Fibroblast of lung (primary cell): ENCODE measurements at regions not wholly inside any gene's neighbourhood (a gene's known extent, or its start where the extent isn't known, plus 50 kb on each side); places are given as distances from the start of the nearest gene placed in this dataset.

Experiments used
- DNase-seq, 2 donors: peaks; one replicate each; pipeline versions ENCODE4 v3.0.0 to v3.0.0-alpha.2; 2010; ENCODE audit warnings: low read depth in 2 of 2
- H2AFZ ChIP-seq: 2 replicates; pipeline ENCODE4 v1.5.1; 2012; ENCODE audit warnings: low read length, control low read depth, inconsistent platforms
- H3K27ac ChIP-seq: 2 replicates; pipeline ENCODE4 v1.5.1; 2011; ENCODE audit warnings: low read length, control low read depth; ENCODE audit not compliant: insufficient read depth
- H3K27me3 ChIP-seq: 2 replicates; pipeline ENCODE4 v1.5.1; 2011; ENCODE audit warnings: mild to moderate bottlenecking, low read length; ENCODE audit not compliant: control insufficient read depth, insufficient read depth
- H3K36me3 ChIP-seq: 2 replicates; pipeline ENCODE4 v1.5.1; 2011; ENCODE audit warnings: low read length; ENCODE audit not compliant: control insufficient read depth, insufficient read depth
- H3K4me1 ChIP-seq: 2 replicates; pipeline ENCODE4 v1.5.1; 2011; ENCODE audit warnings: low read length; ENCODE audit not compliant: control insufficient read depth, insufficient read depth; ENCODE audit errors: extremely low read depth
- H3K4me2 ChIP-seq: 2 replicates; pipeline ENCODE4 v1.5.1; 2011; ENCODE audit warnings: low read length, control low read depth; ENCODE audit not compliant: insufficient read depth; ENCODE audit errors: extremely low read depth
- H3K4me3 ChIP-seq, 4 experiments: fragments of 200-600 bp in 1 of 4; sonication (generic) in 1 of 4; replicated peaks in 1 of 4; 2 replicates each; pipeline ENCODE4 v1.5.1; 2011 to 2016; ENCODE audit warnings: low read length in 4 of 4, low read depth in 3 of 4, mild to moderate bottlenecking in 3 of 4, control low read depth in 2 of 4, inconsistent platforms in 1 of 4, mixed read lengths in 1 of 4; ENCODE audit not compliant: insufficient read depth in 1 of 4; ENCODE audit errors: control extremely low read depth in 1 of 4
- H3K79me2 ChIP-seq: 2 replicates; pipeline ENCODE4 v1.5.1; 2012; ENCODE audit warnings: mild to moderate bottlenecking, low read length, inconsistent platforms; ENCODE audit not compliant: control insufficient read depth, insufficient read depth
- H3K9ac ChIP-seq: 2 replicates; pipeline ENCODE4 v1.5.1; 2011; ENCODE audit warnings: mild to moderate bottlenecking, low read length, control low read depth; ENCODE audit not compliant: insufficient read depth
- H3K9me3 ChIP-seq: 2 replicates; pipeline ENCODE4 v1.5.1; 2012; ENCODE audit warnings: low read depth, low read length; ENCODE audit not compliant: control insufficient read depth, insufficient read depth
- H4K20me1 ChIP-seq: 2 replicates; pipeline ENCODE4 v1.5.1; 2011; ENCODE audit warnings: low read length; ENCODE audit not compliant: control insufficient read depth, insufficient read depth; ENCODE audit errors: extremely low read depth
- EZH2 ChIP-seq: IDR thresholded peaks from 2 replicates; pipeline ENCODE4 v1.5.1; 2012; ENCODE audit warnings: low read length, control low read depth, mild to moderate bottlenecking; ENCODE audit errors: missing control alignments
- TF ChIP-seq, protein P1 (sequence below), 2 donors: IDR thresholded peaks in 1 of 2; conservative IDR thresholded peaks in 1 of 2; 1 replicate in 1 of 2; 2 replicates in 1 of 2; pipeline ENCODE4 v1.5.1; 2011 to 2012; ENCODE audit warnings: low read length in 2 of 2, control low read depth in 1 of 2, inconsistent platforms in 1 of 2, low read depth in 1 of 2, mild to moderate bottlenecking in 1 of 2

DNA sequence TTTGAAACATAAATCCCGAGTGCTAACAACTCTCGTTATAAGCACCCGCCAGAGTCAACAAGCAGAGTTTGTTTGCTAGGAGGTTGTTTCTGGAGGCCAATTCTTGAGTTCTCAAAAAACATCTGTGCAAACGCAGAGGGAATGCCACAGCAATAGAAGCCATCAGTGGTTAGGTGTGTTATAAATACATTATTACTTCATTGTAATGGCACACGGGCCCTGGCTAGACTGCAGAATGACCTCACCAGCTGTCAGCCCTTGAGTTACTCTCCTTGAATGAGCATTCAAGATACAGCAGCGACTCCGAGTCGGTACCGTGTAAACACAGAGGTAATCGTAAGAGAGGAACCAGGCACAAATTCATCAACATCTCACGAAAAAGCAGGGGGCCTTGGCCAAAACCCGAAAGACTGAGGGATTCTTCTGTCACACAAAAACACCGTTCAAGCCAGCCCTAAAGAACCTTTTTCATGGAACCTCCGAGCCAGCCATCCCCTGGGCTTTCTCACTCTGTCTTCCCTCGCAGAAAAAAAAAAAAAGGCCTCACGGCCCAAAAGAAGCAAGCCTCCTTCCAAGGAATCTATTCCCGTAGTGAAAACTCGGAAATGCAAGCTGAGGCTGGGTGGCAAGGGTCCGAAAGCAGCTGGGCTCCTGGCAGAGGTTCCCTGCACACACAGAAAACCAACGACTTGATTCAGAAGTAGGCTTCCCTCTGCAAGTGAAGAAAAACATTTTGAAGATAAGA is 133.7 kb upstream of the MEIS1 start:
- DNase-seq: peak; percentile 22 to 60
- no peak overlapping the region for H3K27ac ChIP-seq
- no peaks in the 10 kb centered on the region for H3K79me2 ChIP-seq
- H3K36me3 ChIP-seq: no peaks in the 10 kb centered on the region
- H3K4me2 ChIP-seq: peak overlapping the region; percentile 44
- no peaks in the 10 kb centered on the region for H4K20me1 ChIP-seq
- H3K9me3 ChIP-seq: no peaks in the 10 kb centered on the region
- no peak overlapping the region for H2AFZ ChIP-seq
- TF ChIP-seq, protein P1, sequence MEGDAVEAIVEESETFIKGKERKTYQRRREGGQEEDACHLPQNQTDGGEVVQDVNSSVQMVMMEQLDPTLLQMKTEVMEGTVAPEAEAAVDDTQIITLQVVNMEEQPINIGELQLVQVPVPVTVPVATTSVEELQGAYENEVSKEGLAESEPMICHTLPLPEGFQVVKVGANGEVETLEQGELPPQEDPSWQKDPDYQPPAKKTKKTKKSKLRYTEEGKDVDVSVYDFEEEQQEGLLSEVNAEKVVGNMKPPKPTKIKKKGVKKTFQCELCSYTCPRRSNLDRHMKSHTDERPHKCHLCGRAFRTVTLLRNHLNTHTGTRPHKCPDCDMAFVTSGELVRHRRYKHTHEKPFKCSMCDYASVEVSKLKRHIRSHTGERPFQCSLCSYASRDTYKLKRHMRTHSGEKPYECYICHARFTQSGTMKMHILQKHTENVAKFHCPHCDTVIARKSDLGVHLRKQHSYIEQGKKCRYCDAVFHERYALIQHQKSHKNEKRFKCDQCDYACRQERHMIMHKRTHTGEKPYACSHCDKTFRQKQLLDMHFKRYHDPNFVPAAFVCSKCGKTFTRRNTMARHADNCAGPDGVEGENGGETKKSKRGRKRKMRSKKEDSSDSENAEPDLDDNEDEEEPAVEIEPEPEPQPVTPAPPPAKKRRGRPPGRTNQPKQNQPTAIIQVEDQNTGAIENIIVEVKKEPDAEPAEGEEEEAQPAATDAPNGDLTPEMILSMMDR (conservative IDR thresholded peaks at IDR 0.05 in 1 of 2, IDR thresholded peaks at IDR 0.05 in 1 of 2; ENCODE audit: low read depth in 1 of 2, low read length in 2 of 2): no peak
- TF ChIP-seq EZH2: no peak
- H3K4me1 ChIP-seq: no peaks in the 10 kb centered on the region
- no peaks in the 10 kb centered on the region for H3K27me3 ChIP-seq
- peak overlapping the region in 2 of 4 experiments; percentile 23 to 30 for H3K4me3 ChIP-seq
- H3K9ac ChIP-seq: no peak overlapping the region

DNA sequence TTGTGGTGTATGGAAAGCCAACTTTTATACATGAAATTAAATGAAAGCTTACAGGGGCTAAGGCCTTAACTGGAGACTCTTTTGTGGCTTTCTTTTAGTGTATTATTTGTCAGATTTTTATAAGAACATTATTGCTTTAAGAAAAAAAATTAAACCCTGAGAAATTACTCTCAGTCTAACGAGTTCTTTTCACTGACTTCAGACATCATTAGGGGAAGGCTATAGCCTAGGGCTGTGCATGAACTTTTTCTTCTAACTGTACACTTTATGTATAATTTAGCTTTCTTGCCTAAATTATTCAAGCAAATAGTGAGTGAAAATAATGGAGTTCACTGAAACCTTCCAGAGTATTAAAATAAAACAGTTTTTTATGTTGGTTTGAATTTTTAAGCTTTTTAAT is 151.1 kb upstream of the MEIS1 start:
- Histone ChIP-seq H3K27ac (no peak overlapping the region), H2AFZ (no peak overlapping the region), H3K36me3 (no peaks in the 10 kb centered on the region), H3K9me3 (no peaks in the 10 kb centered on the region), H3K27me3 (no peaks in the 10 kb centered on the region), H3K4me3 (no peak overlapping the region), H3K79me2 (no peaks in the 10 kb centered on the region), H3K4me2 (no peak overlapping the region), H3K9ac (no peak overlapping the region), H3K4me1 (no peaks in the 10 kb centered on the region), H4K20me1 (no peaks in the 10 kb centered on the region)
- TF ChIP-seq, protein P1 (conservative IDR thresholded peaks at IDR 0.05 in 1 of 2, IDR thresholded peaks at IDR 0.05 in 1 of 2; ENCODE audit: low read depth in 1 of 2, low read length in 2 of 2): no peak
- TF ChIP-seq EZH2: no peak
- DNase-seq: no peak

DNA sequence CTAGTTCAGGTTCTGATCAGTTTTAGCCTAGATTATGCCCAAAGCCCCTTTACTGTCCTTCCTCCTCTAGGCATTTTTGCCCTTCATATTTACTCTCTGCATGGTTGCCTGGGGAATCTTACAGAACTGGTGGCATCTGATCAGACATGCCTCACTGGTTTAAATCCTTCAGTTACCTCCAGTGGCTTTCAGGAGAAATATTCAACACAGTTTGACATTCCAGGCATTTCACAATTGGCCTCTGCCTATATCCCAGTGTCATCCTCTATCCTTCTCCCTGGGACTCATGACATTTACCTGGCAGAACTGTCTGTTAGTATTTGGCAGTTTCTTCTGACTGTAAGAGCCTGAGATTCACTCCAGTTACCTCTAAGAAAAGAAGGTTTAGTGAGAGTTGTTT is 152.9 kb upstream of the MEIS1 start:
- Histone ChIP-seq H3K36me3 (no peaks in the 10 kb centered on the region), H3K4me3 (no peak overlapping the region), H2AFZ (no peak overlapping the region), H3K79me2 (no peaks in the 10 kb centered on the region), H3K27ac (no peak overlapping the region), H3K27me3 (no peaks in the 10 kb centered on the region), H3K9ac (no peak overlapping the region), H4K20me1 (no peaks in the 10 kb centered on the region), H3K4me1 (no peaks in the 10 kb centered on the region), H3K9me3 (no peaks in the 10 kb centered on the region), H3K4me2 (no peak overlapping the region)
- DNase-seq: no peak
- TF ChIP-seq EZH2: no peak
- TF ChIP-seq, protein P1 (conservative IDR thresholded peaks at IDR 0.05 in 1 of 2, IDR thresholded peaks at IDR 0.05 in 1 of 2; ENCODE audit: low read depth in 1 of 2, low read length in 2 of 2): no peak
